T1000 (cell line): ENCODE measurements at regions not wholly inside any gene's neighbourhood (a gene's known extent, or its start where the extent isn't known, plus 50 kb on each side); places are given as distances from the start of the nearest gene placed in this dataset.
"Not testable (repeated sequence)": the region's sequence is repeated elsewhere in the genome, so short reads cannot be mapped to it uniquely, and the experiment has no call there.

Experiments
- DNase-seq: peaks from one replicate; lab custom pipeline; 2025; ENCODE audit warnings: mixed read lengths; lab: John Stamatoyannopoulos, UW

DNA sequence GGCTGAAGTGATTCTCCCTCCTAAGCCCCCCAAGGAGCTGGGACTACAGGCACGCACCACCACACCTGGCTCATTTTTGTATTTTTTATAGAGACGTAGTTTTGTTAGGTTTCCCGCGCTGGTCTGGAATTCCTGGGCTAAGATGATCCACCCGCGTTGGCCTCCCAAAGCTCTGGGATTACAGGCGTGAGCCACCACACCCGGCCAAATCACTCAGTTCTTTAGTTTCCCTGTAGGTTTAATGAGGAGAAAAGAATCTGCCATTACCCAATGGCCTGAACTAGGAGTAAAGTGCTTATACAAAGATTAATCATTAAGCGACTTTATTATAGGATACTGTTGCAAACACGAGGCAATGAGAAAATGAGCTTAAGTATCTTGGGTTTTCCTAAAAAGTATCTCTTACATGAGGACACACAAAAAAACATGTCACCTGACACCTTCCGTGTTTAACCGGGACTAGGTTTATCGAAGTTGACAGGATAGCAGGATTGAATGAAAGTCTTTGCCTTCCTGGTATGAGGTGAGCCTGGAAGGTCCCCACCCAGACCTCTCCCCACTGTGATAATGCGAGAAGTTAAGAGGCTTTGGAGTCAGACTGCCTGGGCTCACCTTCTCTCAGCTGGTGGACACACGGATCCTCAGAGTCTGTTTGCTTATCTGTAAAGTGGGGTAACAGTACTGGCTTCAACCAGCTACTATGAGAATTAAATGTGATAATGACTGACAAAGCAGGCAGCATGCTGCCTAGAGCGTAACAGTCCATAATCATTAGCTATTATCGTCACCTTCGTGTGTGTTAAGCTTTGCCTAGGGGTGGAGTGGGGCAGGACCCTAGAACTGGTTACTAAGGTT is 133.5 kb upstream of the KRAS start:
- DNase-seq = no peak

DNA sequence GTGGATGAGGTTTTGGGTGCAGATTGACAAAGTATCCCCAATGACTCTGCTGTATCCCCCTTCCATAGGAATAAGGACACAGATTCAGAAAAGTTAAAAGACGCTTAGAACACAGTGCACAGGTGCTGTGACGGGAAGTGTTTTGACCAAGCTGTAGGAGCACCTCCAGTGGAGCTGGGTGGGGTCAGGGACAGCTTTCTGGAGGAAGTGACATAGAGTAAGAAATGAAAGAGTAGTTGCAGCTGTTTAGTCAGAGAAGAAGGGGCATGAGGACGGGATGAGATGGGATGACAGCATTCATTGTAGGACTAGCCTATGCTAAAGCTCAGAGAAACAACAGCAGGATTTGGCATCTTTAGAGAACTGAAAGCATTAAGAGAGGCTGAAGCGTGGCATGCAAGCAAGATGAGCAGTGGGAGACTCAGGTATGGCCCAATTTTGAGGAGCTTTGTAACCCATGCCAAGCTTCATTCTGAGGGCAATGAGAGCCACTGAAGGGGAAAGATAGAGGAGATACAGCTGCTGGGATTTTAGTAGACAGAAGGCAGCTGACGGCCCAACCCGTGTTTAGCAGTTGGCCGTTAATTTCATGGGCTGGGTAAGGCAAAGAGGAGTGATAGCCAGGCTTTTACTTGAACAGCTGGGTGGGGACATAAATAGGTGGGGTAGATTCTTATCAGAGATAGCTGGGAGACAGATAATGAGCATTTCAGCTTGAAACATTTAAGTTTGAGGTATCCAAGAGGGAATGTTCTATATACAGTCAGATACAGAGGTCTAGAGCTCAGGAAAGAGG is 131.8 kb upstream of the KRAS start:
- DNase-seq = no peak

DNA sequence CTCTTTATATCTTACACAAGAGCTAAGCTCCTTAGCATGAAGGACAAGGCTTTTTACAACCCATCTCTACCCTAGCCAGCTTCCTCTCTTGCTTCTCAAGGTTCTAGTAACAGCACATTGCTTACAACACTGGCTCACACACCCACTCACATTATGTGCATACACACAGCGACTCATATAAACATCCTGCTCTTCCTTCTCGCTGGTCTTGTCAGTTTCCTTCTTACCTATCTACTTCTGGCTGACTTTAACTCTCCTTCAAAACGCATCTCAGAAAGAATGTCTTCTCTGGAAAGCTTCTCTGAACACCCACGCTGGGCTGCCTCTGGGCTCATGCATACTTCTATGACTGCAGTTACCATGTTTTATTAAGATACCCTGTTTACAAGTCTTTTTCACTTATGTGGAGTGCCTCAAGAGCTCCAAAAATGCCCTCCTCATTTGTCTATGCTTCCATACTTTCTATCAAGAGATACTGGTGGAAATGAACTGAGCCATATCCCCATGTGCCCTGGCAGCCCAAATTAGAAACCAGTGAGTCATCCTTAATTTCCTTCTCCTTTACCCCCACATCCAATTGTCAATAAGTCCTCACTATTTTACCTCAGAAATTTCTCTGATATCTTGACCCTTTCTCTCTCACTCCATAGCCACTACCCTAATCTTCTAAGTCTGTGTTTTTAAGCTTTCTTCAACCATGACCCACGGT is 126.9 kb upstream of the KRAS start:
- no peak for DNase-seq

DNA sequence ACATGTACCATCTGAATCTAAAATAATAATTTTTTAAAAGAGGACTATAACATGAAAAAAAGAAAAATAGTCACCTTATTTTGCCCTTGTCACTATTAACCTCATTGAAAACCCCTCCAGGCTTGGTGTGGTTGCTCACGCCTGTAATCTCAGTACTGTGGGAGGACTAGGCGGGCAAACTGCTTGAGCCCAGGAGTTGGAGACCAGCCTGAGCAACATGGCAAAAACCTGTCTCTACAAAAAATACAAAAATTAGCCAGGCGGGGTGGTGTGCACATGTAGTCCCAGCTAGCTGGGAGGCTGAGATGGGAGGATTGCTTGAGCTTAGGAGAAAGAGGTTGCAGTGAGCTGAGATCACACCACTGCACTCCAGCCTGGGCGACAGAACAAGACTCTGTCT is 126.3 kb upstream of the KRAS start:
- no peak for DNase-seq

DNA sequence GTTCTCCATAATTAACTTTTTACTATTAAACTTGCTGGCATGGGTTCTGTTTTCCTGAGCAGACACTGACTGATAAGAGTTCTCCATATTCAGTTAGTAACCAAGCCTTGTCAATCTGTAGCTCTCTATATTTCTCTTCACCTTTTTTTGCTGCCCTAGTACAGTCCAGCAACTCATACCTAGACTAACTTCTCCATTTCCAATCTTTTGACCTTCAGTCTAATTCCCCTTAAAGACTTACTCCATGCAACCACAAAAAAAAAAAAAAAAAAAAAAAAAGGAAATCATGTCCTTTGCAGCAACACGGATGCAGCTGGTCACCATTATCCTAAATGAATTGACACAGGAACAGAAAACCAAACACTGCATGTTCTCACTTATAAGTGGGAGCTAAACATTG is 125.7 kb upstream of the KRAS start:
- DNase-seq = no peak

DNA sequence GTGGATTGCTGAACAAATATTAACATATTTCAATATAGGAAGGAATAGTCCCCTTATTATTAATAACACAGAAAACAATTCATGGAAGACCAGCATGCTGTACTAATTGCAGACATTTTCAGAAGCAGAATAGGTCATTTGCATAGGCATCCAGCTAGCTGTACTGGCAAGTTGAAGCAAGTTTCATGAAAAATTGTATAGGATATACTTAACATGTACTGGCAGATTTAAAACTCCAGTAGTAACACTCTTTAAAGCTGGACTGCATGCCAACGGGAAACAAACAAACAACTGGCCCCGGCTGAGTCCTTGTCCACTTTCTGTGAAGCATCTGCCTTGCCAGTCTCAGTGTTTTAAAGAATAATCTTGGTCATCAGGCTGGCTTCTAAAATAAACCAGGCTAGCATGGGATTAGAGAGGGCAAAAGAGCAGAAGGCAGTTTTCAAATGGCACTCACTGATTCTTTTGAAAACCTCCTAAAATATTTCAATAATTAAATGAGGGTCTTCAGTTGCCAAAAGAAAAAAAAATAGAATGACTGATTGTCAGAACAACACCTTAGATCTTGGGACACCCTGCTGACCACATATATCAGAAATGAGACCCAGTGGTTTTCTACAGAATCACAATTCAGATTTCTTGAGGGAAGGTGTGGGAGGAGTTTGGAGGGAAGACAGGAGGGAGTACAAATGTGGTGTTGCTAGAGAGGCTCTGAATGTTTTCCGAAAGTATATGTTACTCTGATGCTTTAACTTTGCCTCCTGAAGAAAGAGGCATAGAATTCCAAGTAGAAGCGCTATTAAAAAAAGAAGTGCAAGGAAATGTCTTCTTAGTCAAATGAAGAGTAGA is 122.5 kb upstream of the KRAS start:
- no peak for DNase-seq

DNA sequence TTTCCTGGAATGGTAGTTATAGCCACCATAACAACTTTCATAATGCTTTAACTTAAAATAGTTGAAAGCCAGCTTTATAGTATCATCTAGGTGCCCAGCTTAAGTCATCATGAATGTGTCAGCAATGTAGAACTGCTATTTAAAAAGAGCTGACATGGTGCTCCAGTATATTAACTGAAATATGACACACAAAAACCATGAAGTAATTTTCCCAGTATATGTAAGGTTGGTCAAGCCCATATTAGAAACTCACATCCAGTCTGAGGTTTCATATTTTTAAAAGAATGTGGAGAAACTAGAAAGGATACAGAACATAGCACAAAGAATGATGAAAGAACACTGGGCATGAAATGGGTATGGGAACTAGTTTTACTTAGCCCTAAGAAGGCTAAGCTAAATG is 121.3 kb upstream of the KRAS start:
- DNase-seq = no peak

DNA sequence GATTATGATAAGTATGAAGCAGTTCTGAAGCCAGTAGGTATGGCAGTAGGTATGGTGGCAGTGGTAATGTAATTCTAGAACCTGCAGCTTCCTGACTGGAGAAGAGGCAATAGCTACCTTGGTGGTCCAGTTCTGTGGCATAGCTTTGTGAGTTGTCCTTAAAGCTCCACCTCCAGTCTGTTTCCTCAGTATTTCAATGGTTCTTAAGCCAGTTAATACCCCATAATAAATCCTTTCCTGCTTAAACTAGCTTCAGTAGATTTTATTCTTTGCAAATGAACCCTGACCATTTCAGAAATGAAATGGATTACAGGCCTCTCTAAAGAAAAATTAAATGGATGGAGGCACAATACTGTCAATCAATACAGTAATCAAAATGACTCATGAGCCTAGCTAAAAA is 117.8 kb upstream of the KRAS start:
- DNase-seq = no peak

DNA sequence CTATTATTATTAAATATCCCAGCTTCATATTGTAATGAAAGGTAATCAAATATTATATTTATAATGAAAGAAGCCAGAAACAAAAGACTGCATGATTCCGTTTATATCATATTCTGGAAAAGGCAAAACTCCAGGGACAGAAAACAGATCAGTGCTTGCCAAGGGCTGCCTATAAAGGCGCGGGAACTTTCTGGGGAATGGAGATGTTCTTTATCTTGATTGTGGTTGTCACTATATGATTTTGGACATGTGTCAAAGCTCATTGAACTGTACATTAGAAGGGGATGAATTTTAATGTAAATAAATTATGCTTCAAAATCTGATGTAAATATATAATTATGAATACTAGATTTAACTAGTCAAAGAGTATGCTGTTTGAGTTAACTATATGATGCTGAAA is 115.4 kb upstream of the KRAS start:
- no peak for DNase-seq

DNA sequence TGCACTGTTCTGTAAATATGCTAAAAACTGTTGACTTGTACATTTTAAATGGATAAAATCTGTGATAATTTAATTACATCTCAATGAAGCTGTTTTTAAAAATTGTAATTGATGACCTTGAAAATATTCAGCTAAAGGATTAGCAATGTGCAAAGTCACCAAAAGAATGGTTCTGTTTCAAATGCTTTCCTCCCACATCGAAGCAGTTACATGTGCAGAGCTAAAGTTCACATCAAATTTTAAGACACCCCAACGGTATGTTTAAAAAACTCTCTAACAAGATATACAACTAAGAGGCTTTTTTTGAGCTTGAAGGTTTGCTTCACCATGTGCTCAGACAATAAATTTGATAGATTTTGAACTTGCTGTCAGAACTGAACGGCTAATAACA is 114.6 kb upstream of the KRAS start:
- DNase-seq = no peak

DNA sequence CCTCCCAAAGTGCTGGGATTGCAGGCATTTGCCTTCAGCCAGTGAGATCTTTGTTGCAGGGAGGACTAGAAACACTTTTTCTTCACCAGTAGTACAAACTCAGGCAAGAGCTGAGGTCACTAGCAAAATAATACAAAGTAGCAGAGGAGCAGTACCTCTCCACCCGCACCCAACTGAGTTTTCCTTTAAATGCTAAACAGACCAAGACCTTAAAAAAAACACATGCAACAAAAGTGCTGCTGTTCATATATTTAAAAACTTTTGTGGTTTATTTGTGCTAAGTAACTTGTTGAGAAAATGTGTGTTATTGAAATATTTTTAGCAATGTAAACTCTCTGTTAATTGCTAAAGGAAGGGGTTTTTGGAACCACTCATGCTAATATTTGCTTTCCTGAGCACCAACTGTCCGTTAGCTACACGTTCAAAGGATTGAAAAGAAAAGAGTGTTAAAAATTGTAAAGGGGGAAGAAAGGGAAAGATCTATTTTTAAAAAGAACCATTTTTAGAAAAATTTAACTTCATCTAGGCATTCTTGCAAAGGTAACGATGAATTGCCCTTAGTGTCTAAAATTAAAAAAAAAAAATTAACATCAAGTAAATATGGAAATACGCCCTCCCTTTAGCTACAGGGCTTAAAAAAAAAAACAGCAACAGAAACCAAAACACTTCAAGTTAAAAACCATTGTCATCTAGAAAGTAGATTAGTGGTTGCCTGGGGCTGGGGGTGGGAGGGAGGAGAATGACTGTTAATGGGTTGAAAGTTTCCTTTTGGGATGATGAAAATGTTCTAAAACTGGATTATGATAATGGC is 114.0 kb upstream of the KRAS start:
- DNase-seq = no peak

DNA sequence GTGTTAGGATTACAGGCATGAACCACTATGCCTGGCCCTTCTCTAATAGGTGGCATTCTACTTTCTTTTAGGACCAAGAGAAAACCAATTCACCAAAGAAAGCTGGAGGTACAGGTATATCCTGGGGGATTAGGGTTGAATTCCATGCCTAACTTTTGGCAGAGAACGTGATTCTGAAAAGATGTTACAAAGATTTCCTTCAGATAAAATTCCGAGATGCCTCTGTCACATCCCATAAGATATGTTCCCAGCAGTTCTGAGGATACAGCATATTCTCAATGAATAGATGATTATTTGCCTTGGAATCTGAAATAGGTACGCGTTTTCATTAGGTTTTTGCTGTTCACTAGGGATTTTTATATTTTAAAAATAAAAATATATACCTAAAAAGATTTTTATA is 111.9 kb upstream of the KRAS start:
- DNase-seq = no peak

DNA sequence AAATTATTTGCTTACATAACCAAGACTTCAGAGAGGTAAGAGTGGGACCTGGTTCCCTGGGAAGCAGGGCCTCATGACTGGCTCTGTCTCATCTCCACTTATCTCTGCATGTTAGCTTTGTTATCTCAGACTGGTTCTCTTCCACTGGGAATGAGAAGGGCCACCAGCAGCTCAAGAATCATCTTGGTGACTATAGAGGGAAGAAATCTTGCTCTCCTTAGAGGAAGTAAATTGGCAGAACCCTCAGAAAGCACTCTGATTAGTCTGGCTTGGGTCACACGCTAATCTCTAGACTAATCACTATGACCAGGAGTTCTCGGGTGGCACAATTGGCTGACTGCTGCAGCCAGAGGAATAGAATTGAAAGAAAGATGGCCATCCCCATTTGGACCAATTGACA is 110.8 kb upstream of the KRAS start:
- no peak for DNase-seq

DNA sequence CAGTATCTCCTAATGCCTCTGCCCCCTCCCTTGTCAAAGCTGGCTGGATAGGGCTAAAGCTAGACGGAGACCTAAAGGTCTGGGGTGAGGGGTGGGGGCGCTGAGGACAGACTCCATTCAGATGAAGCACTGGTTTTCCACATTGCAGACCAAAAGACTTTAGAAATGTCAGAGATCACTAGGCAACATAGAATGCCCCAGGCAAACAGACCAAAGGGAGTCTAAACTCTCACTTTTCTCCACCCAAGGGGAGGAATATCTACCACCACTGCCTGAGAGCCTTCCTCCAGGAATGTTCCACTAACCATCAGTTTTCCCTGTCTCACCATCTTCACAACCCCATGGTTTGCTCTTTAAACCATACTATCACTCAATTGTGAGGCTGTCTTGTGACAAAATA is 106.9 kb upstream of the KRAS start:
- DNase-seq = no peak

DNA sequence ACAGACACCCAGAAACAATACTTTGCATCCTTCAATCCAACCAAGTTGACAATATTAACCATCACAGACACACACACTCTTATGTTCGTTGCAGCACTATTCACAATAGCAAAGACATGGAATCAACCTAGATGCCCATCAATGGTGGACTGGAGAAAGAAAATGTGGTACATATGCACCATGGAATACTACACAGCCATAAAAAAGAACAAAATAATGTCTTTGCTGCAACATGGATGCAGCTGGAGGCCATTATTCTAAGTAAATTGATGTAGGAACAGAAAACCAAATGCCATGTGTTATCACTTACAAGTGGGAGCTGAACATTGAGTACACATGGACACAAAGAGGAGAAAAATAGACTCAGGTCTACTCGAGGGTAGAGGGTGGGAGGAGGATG is 102.2 kb upstream of the KRAS start:
- not testable (repeated sequence) for DNase-seq

DNA sequence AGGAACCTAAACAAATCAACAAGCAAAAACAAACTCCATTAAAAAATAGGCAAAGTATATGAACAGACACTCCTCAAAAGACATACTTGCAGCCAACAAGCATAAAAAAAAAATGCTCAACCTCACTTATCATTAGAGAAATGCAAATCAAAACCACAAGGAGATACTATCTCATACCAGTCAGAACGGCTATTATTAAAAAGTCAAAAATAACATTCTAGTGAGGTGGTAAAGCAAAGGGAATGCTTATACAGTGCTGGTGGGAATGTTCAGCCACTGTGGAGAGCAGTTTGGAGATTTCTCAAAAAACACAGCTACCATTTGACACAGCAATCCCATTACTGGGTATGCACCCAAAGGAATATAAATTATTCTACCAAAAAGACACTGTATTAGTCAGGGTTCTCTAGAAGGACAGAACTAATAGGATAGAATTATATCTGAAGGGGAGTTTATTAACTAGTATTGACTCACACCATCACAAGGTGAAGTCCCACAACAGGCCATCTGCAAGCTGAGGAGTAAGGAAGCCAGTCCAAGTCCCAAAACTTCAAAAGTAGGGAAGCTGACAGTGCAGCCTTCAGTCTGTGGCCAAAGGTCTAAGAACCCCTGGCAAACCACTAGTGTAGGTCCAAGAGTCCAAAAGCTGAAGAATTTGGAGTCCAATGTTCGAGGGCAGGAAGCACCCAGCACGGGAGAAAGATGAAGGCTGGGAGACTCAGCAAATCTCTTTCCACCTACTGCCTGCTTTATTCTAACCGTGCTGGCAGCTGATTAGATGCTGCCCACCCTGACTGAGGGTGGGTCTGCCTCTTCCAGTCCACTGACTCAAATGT is 101.6 kb upstream of the KRAS start:
- DNase-seq = no peak

DNA sequence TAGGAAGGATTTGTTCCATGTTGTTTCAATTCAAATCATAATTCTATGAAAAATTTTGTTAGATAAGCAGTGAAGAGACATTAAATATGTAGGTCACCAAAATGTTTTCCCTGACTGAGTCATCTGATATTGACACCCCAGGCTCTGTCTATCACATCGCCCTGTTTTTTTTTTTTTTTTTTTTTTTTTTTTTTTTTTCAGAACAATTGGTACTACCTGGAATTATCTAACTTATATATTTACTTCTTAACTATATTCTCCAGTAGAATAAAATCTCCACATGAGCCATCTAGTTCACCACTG is 97.8 kb upstream of the KRAS start:
- no peak for DNase-seq

DNA sequence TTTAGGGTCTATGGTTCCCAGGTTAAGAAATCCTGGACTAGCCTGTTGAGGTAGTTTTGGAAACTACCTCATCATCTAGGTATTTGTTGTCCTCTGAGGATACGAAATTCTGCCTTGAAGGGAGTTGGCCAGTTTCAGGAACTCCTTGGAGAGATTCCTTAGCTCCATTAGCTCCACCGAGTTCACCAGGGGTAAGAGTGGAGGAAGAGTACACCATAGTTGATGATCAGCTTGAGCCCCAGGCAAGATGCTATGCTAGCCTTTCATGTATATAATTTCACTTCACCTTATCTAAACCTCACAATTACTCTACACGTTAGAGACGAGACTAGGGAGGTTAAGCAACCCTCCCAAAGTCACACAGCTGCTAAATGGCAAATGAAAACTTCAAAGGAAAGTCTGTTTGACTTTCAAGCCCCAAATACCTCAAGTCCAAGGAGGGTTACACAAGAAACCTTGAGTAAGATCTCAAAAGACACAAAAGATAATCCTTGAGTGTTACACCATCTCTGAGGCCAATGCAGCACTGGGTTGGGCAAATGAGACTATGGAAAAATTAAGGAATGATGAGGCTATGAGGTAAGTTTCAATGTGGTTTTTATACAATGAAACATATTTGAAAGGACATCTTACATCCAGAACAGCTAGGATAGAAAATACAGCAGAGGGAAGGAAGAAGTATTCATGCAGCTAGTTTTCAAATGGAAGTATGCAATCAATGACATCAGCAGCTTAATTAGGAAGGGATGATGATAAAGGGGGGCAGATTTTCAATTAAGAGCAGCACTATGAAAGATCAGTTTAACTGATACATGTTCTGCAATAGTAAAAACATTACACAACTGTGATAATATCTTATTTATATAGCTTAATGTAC is 97.2 kb upstream of the KRAS start:
- no peak for DNase-seq

DNA sequence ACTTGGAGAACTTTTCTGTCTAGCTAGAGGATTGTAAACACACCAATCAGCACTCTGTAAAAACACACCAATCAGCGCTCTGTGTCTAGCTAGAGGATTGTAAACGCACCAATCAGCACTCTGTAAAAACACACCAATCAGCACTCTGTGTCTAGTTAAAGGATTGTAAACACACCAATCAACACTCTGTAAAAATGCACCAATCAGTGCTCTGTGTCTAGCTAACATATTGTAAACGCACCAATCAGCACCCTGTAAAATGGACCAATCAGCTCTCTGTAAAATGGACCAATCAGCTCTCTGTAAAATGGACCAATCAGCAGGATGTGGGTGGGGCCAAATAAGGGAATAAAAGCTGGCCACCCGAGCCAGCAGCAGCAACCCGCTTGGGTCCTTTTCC is 91.1 kb upstream of the KRAS start:
- not testable (repeated sequence) for DNase-seq
